Caco-2 (cell line): ENCODE measurements at regions not wholly inside any gene's neighbourhood (a gene's known extent, or its start where the extent isn't known, plus 50 kb on each side); places are given as distances from the start of the nearest gene placed in this dataset.

ENCODE experiments used
- BruUV-seq: library from RNA; stranded (reverse); fragments of 400-500 nt; replicated peaks from 2 replicates; lab custom pipeline; 2021; lab: Mats Ljungman, UMichigan
- CTCF ChIA-PET: fragments of 300-600 bp; sonication (Branson Sonifier 250); formaldehyde crosslinking; loops from one replicate; lab custom pipeline; 2022; ENCODE audit warnings: antibody characterized with exemption; lab: Charles Lee
- POLR2A ChIA-PET: fragments of 300-600 bp; sonication (Branson Sonifier 250); formaldehyde crosslinking; loops from one replicate; lab custom pipeline; 2022; ENCODE audit warnings: antibody characterized with exemption; lab: Charles Lee
- DNase-seq, 2 experiments: peaks; one replicate each; pipeline versions ENCODE4 v3.0.0 to v3.0.0-alpha.2; 2020 to 2022
- H3K27me3 ChIP-seq: replicated peaks from 2 replicates; pipeline ENCODE4 v1.6.0; 2011; ENCODE audit warnings: low read length; ENCODE audit not compliant: control insufficient read depth, insufficient read depth
- H3K36me3 ChIP-seq: 2 replicates; pipeline ENCODE4 v1.5.1; 2011; ENCODE audit warnings: low read length; ENCODE audit not compliant: control insufficient read depth, insufficient read depth
- H3K4me1 ChIP-seq: fragments of 250-450 bp; sonication (Bioruptor Pico); 2 replicates; pipeline ENCODE4 v1.5.1; 2020; ENCODE audit warnings: mild to moderate bottlenecking
- H3K4me3 ChIP-seq: 2 replicates; pipeline ENCODE4 v1.5.1; 2011; ENCODE audit warnings: low read depth, mild to moderate bottlenecking, control low read depth, low read length
- H3K9me3 ChIP-seq: fragments of 250-450 bp; sonication (Bioruptor Pico); 2 replicates; pipeline ENCODE4 v1.5.1; 2020; ENCODE audit warnings: mild to moderate bottlenecking, moderate library complexity
- H3K27ac Mint-ChIP-seq: one replicate; pipeline ENCODE4 v1.8.0; 2022; ENCODE audit warnings: mixed read lengths; ENCODE audit not compliant: unreplicated experiment
- H3K27me3 Mint-ChIP-seq: one replicate; pipeline ENCODE4 v1.8.0; 2022; ENCODE audit warnings: mixed read lengths; ENCODE audit not compliant: insufficient read depth, unreplicated experiment
- H3K36me3 Mint-ChIP-seq: one replicate; pipeline ENCODE4 v1.8.0; 2022; ENCODE audit warnings: mild to moderate bottlenecking, mixed read lengths; ENCODE audit not compliant: insufficient read depth, unreplicated experiment
- H3K4me1 Mint-ChIP-seq: one replicate; pipeline ENCODE4 v1.8.0; 2022; ENCODE audit warnings: low read depth, mixed read lengths; ENCODE audit not compliant: unreplicated experiment
- H3K4me3 Mint-ChIP-seq: one replicate; pipeline ENCODE4 v1.8.0; 2022; ENCODE audit warnings: mild to moderate bottlenecking, moderate library complexity, mixed read lengths; ENCODE audit not compliant: unreplicated experiment
- H3K9me3 Mint-ChIP-seq: one replicate; pipeline ENCODE4 v1.8.0; 2022; ENCODE audit warnings: mixed read lengths; ENCODE audit not compliant: unreplicated experiment
- intact Hi-C: fragments of 100-400 bp; cut with micrococcal nuclease; formaldehyde crosslinking; loops from one replicate; pipeline ENCODE4 v1.10.0; 2022; ENCODE audit not compliant: unreplicated experiment
- TF ChIP-seq, protein P1 (sequence below), 2 experiments: fragments of 200-600 bp in 1 of 2; IDR thresholded peaks; 1 replicate in 1 of 2; 2 replicates in 1 of 2; pipeline versions ENCODE4 v1.5.1 to v1.8.0; 2011 to 2022; ENCODE audit warnings: antibody characterized with exemption in 1 of 2, control low read depth in 1 of 2, inconsistent platforms in 1 of 2, low read depth in 1 of 2, low read length in 1 of 2, mild to moderate bottlenecking in 1 of 2, moderate library complexity in 1 of 2; ENCODE audit not compliant: insufficient read depth in 1 of 2, severe bottlenecking in 1 of 2, unreplicated experiment in 1 of 2

GRCh38 chr15:70357453-70357852 is 259.7 kb upstream of the TLE3 start:
- H3K27ac Mint-ChIP-seq, result no peak overlapping the region
- no peaks in the 10 kb centered on the region for H3K36me3 Mint-ChIP-seq
- no peaks in the 10 kb centered on the region for H3K27me3 Mint-ChIP-seq
- no peaks in the 10 kb centered on the region for H3K9me3 Mint-ChIP-seq
- Histone ChIP-seq H3K27me3 (no peaks in the 10 kb centered on the region), H3K4me3 (no peak overlapping the region), H3K4me1 (peaks cover 3% of the 10 kb centered on the region; the same call in 1 of the 2 replicates), H3K9me3 (no peaks in the 10 kb centered on the region), H3K36me3 (no peaks in the 10 kb centered on the region)
- intact Hi-C loops, result no loop called here
- no peak overlapping the region for H3K4me3 Mint-ChIP-seq
- no peak for DNase-seq
- ChIA-PET CTCF (no interaction called here), POLR2A (no interaction called here)
- BruUV-seq, result no TSS peak
- peaks cover 6% of the 10 kb centered on the region for H3K4me1 Mint-ChIP-seq
- TF ChIP-seq, protein P1, sequence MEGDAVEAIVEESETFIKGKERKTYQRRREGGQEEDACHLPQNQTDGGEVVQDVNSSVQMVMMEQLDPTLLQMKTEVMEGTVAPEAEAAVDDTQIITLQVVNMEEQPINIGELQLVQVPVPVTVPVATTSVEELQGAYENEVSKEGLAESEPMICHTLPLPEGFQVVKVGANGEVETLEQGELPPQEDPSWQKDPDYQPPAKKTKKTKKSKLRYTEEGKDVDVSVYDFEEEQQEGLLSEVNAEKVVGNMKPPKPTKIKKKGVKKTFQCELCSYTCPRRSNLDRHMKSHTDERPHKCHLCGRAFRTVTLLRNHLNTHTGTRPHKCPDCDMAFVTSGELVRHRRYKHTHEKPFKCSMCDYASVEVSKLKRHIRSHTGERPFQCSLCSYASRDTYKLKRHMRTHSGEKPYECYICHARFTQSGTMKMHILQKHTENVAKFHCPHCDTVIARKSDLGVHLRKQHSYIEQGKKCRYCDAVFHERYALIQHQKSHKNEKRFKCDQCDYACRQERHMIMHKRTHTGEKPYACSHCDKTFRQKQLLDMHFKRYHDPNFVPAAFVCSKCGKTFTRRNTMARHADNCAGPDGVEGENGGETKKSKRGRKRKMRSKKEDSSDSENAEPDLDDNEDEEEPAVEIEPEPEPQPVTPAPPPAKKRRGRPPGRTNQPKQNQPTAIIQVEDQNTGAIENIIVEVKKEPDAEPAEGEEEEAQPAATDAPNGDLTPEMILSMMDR (IDR thresholded peaks at IDR 0.05; ENCODE audit: insufficient read depth in 1 of 2, low read depth in 1 of 2, low read length in 1 of 2, severe bottlenecking in 1 of 2, unreplicated experiment in 1 of 2), result no peak

DNA sequence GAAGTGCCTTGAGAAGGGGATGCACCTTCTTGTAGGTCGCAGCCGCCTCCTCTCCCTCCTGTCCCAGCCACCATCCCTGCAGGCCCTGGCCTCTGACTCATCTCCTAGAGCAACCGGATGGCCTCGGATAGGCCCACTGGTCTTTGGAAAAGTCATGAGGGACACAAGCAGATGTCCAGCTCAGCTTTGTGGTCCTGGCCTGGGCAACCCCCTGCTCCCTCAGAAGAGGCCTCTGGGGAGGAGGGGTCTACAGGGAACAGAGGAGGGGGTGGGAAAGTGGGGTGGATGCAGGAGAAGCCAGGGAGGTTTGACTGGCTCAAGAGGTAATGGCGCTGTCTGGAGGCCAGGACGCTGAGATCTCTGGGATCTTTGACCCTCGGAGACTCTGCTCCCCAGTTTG is 259.2 kb upstream of the TLE3 start:
- Mint-ChIP-seq H3K4me1 (peaks cover 6% of the 10 kb centered on the region), H3K36me3 (no peaks in the 10 kb centered on the region), H3K4me3 (no peak overlapping the region), H3K9me3 (no peaks in the 10 kb centered on the region), H3K27me3 (no peaks in the 10 kb centered on the region), H3K27ac (no peak overlapping the region)
- no peak overlapping the region for H3K4me3 ChIP-seq
- intact Hi-C loops, result no loop called here
- H3K27me3 ChIP-seq, result no peaks in the 10 kb centered on the region
- ChIA-PET CTCF (interaction anchor here (0.6 kb wide), 1 partner anchor 97 kb away, joined by 4 read pairs; no protein-coding TSS in a partner anchor), POLR2A (no interaction called here)
- no peaks in the 10 kb centered on the region for H3K9me3 ChIP-seq
- TF ChIP-seq, protein P1 (IDR thresholded peaks at IDR 0.05; ENCODE audit: insufficient read depth in 1 of 2, low read depth in 1 of 2, low read length in 1 of 2, severe bottlenecking in 1 of 2, unreplicated experiment in 1 of 2), result no peak
- no peaks in the 10 kb centered on the region for H3K36me3 ChIP-seq
- BruUV-seq, result no TSS peak
- DNase-seq, result no peak
- H3K4me1 ChIP-seq, result peaks cover 3% of the 10 kb centered on the region; the same call in 1 of the 2 replicates

- H3K27me3 ChIP-seq, result no peaks in the 10 kb centered on the region
- H3K27me3 Mint-ChIP-seq, result no peaks in the 10 kb centered on the region
- no peaks in the 10 kb centered on the region for H3K36me3 ChIP-seq
- CTCF ChIA-PET, result interaction anchor here (0.6 kb wide), 1 partner anchor 96 kb away, joined by 4 read pairs; no protein-coding TSS in a partner anchor
- H3K4me3 Mint-ChIP-seq, result no peak overlapping the region
- TF ChIP-seq, protein P1 (IDR thresholded peaks at IDR 0.05; ENCODE audit: insufficient read depth in 1 of 2, low read depth in 1 of 2, low read length in 1 of 2, severe bottlenecking in 1 of 2, unreplicated experiment in 1 of 2), result no peak
- no peak overlapping the region for H3K27ac Mint-ChIP-seq
- no peaks in the 10 kb centered on the region for H3K9me3 Mint-ChIP-seq
- peaks cover 3% of the 10 kb centered on the region; the same call in 1 of the 2 replicates for H3K4me1 ChIP-seq
- H3K4me3 ChIP-seq, result no peak overlapping the region
- no peaks in the 10 kb centered on the region for H3K36me3 Mint-ChIP-seq
- intact Hi-C loops, result no loop called here
- no TSS peak for BruUV-seq
- H3K4me1 Mint-ChIP-seq, result peaks cover 6% of the 10 kb centered on the region
- DNase-seq, result no peak
- no peaks in the 10 kb centered on the region for H3K9me3 ChIP-seq
- POLR2A ChIA-PET, result no interaction called here
Observed at GRCh38 chr15:70356062-70356860, 258.5 kb upstream of the TLE3 start.
